HEK293T (cell line): ENCODE measurements at regions not wholly inside any gene's neighbourhood (a gene's known extent, or its start where the extent isn't known, plus 50 kb on each side); places are given as distances from the start of the nearest gene placed in this dataset.
A peak's percentile ranks its signal among the peaks of the same experiment; 100 is the strongest.

Experiments
- CTCF ChIA-PET: fragments of 350-600 bp; formaldehyde crosslinking; extraction: SDS; loops from one replicate; lab custom pipeline; 2021; ENCODE audit warnings: antibody characterized with exemption, inconsistent platforms; lab: Yijun Ruan, JAX
- POLR2A ChIA-PET: fragments of 350-600 bp; formaldehyde crosslinking; extraction: SDS; loops from one replicate; lab custom pipeline; 2020; ENCODE audit warnings: antibody characterized with exemption, inconsistent platforms; lab: Yijun Ruan, JAX
- DNase-seq: peaks from one replicate; pipeline ENCODE4 v3.0.0; 2012; ENCODE audit warnings: mixed read lengths; ENCODE audit errors: extremely low spot score
- ARNT ChIP-seq: fragments of 450-650 bp; IDR thresholded peaks from 2 replicates; pipeline ENCODE4 v1.6.1; 2017; ENCODE audit warnings: mild to moderate bottlenecking
- BHLHE40 ChIP-seq: fragments of 450-650 bp; IDR thresholded peaks from 2 replicates; pipeline ENCODE4 v1.6.1; 2016; ENCODE audit warnings: mild to moderate bottlenecking, moderate library complexity, borderline replicate concordance
- CTBP1 ChIP-seq: fragments of 450-650 bp; IDR thresholded peaks from 2 replicates; pipeline ENCODE4 v1.6.1; 2016; ENCODE audit warnings: borderline replicate concordance
- ELF4 ChIP-seq: fragments of 450-650 bp; IDR thresholded peaks from 2 replicates; pipeline ENCODE4 v1.6.1; 2017; ENCODE audit warnings: antibody characterized with exemption
- FOXA1 ChIP-seq: fragments of 450-650 bp; IDR thresholded peaks from 2 replicates; pipeline ENCODE4 v1.6.1; 2016; ENCODE audit warnings: mild to moderate bottlenecking
- FOXK2 ChIP-seq: fragments of 450-650 bp; IDR thresholded peaks from 2 replicates; pipeline ENCODE4 v1.6.1; 2016; ENCODE audit warnings: mild to moderate bottlenecking
- FOXM1 ChIP-seq: fragments of 450-650 bp; IDR thresholded peaks from 2 replicates; pipeline ENCODE4 v1.6.1; 2017; ENCODE audit warnings: mild to moderate bottlenecking, borderline replicate concordance
- HDGF ChIP-seq: fragments of 450-650 bp; IDR thresholded peaks from 2 replicates; pipeline ENCODE4 v1.6.1; 2017; ENCODE audit warnings: antibody characterized with exemption, borderline replicate concordance
- L3MBTL2 ChIP-seq: fragments of 450-650 bp; conservative IDR thresholded peaks from 2 replicates; pipeline ENCODE4 v1.6.1; 2016; ENCODE audit warnings: mild to moderate bottlenecking
- LEF1 ChIP-seq: fragments of 450-650 bp; IDR thresholded peaks from 2 replicates; pipeline ENCODE4 v1.6.1; 2017; ENCODE audit warnings: mild to moderate bottlenecking, borderline replicate concordance
- NFRKB ChIP-seq: fragments of 450-650 bp; IDR thresholded peaks from 2 replicates; pipeline ENCODE4 v1.6.1; 2016; ENCODE audit warnings: mild to moderate bottlenecking, moderate library complexity
- SP1 ChIP-seq: fragments of 450-650 bp; IDR thresholded peaks from 2 replicates; pipeline ENCODE4 v1.6.1; 2017
- SUZ12 ChIP-seq: fragments of 450-650 bp; IDR thresholded peaks from 2 replicates; pipeline ENCODE4 v1.6.1; 2016; ENCODE audit warnings: mild to moderate bottlenecking
- TARDBP ChIP-seq: fragments of 450-650 bp; IDR thresholded peaks from 2 replicates; pipeline ENCODE4 v1.6.1; 2016
- ZNF384 ChIP-seq: fragments of 450-650 bp; IDR thresholded peaks from 2 replicates; pipeline ENCODE4 v1.6.1; 2016
- TF ChIP-seq, protein P1 (sequence below): fragments of 450-650 bp; IDR thresholded peaks from 2 replicates; pipeline ENCODE4 v1.6.1; 2016

DNA sequence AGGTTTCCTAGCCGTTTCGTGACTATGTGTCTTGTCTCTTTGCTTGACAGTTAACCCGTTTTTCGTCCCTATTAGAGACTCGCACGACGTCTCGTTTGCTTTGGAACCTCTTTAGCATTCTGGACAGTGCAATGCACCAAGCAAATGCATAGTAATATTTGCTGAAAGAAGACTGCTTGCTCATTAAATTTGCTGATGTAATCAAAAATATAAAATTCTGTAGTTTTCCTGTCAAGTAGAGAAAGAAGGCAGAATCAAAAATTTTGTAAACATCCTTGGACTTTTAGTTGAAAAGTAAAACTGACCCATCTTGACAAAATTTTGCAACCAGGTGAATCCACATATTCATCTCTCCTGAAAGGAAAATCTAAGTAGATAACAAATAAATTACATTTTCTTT, 106.9 kb upstream of the RAPGEF2 start:
- no peak for TF ChIP-seq FOXA1
- TF ChIP-seq BHLHE40: no peak
- no peak for TF ChIP-seq LEF1
- no peak for TF ChIP-seq NFRKB
- no peak for TF ChIP-seq FOXM1
- no peak for TF ChIP-seq CTBP1
- TF ChIP-seq, protein P1, sequence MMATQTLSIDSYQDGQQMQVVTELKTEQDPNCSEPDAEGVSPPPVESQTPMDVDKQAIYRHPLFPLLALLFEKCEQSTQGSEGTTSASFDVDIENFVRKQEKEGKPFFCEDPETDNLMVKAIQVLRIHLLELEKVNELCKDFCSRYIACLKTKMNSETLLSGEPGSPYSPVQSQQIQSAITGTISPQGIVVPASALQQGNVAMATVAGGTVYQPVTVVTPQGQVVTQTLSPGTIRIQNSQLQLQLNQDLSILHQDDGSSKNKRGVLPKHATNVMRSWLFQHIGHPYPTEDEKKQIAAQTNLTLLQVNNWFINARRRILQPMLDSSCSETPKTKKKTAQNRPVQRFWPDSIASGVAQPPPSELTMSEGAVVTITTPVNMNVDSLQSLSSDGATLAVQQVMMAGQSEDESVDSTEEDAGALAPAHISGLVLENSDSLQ: no peak
- TF ChIP-seq TARDBP: no peak
- no peak for TF ChIP-seq ZNF384
- no peak for TF ChIP-seq SUZ12
- no peak for TF ChIP-seq ELF4
- no peak for TF ChIP-seq ARNT
- no peak for TF ChIP-seq HDGF
- no peak for TF ChIP-seq FOXK2
- no peak for TF ChIP-seq SP1
- no peak for TF ChIP-seq L3MBTL2
- ChIA-PET POLR2A (no interaction called here), CTCF (no interaction called here)
- no peak for DNase-seq

DNA sequence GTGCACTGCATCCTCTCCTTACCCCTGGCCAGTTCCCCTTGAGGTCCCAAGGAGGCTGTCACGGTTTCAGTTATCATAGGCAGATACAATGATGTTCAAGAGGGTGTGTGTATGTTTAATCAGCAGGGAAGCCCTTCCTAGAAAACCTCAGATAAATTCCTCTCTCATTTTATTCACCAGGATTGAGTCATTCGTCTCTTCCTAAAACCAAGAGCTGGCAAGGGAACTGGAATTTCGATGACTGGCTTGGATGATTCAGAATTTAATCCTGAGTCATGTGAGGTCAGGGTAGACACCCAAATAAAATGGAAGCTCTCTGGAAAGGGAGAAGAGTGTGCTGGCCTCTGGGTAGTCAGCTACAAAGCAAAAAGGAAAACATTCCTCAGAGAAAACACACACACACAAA, 106.2 kb upstream of the RAPGEF2 start:
- POLR2A ChIA-PET: interaction anchor here (1.2 kb wide), 1 partner anchor 108 kb away, joined by 4 read pairs; no protein-coding TSS in a partner anchor
- DNase-seq: no peak

DNA sequence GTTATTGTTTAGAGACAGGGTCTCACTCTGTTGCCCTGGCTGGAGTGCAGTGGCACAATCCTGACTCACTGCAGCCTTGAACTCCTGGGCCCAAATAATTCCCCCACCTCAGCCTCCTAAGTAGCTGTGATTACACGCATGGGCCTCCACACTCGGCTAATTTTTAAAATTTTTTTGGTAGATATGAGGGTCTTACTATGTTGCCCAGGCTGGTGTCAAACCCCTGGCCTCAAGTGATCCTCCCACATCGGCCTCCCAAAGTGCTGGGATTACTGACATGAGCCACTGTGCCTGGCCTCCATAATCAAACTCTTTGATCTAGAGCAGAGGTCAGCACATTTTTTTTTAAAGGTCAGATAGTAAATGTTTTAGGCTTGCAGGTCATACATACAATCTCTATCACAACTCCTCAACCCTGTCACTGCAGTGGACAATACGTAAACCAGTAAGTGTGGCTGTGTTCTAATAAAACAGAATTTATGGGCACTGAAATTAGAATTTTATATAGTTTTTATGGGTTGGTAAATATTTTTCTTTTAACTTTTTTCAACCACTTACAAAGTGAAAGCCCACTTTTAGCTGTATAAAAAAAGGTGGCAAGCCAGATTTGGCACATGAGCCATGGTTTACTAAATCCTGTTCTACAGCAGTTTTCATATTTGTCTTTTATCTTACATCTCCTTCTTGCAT, 105.1 kb upstream of the RAPGEF2 start:
- ChIA-PET POLR2A (interaction anchor here (1.0 to 1.2 kb wide), 2 partner anchors 9 to 107 kb away, joined by 4 to 5 read pairs; no protein-coding TSS in a partner anchor), CTCF (interaction anchor here (0.9 to 1.2 kb wide), 2 partner anchors 95 to 140 kb away, joined by 3 read pairs; no protein-coding TSS in a partner anchor)
- no peak for TF ChIP-seq ELF4
- TF ChIP-seq LEF1: no peak
- TF ChIP-seq FOXA1: peak; percentile 35; the same call in 1 of the 2 replicates
- TF ChIP-seq, protein P1: peak; percentile 65
- peak; percentile 62 for TF ChIP-seq ZNF384

More for the DNA sequence above, 106.2 kb upstream of the RAPGEF2 start:
- TF ChIP-seq BHLHE40: no peak
- no peak for TF ChIP-seq SP1
- no peak for TF ChIP-seq LEF1
- no peak for TF ChIP-seq ARNT
- TF ChIP-seq, protein P1: no peak
- no peak for TF ChIP-seq FOXA1
- no peak for TF ChIP-seq FOXM1
- TF ChIP-seq L3MBTL2: no peak
- TF ChIP-seq ELF4: no peak
- no peak for TF ChIP-seq NFRKB
- TF ChIP-seq FOXK2: no peak
- no peak for TF ChIP-seq HDGF
- no peak for TF ChIP-seq CTBP1
- no peak for TF ChIP-seq SUZ12
- TF ChIP-seq TARDBP: no peak
- no peak for TF ChIP-seq ZNF384
- CTCF ChIA-PET: interaction anchor here (0.6 to 1.2 kb wide), 2 partner anchors 94 to 169 kb away, joined by 3 to 12 read pairs; no protein-coding TSS in a partner anchor

DNA sequence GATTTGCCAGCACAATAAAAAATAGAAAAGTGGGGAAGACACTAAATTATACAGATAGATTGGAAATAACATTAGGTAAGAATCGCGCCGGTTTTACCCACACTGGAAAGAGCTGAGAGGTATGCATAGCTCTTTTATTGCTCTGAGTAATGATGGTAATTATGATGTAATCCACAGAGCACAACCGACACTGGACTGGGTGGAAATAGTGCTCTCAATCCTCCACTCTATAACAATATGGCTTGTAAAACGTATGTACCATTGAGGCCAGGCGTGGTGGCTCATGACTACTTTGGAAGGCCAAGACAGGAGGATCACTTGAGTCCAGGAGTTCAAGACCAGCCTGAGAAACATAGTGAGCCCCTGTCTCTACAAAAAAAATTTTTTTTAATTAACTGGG, 104.3 kb upstream of the RAPGEF2 start:
- CTCF ChIA-PET: interaction anchor here (0.9 kb wide), 1 partner anchor 140 kb away, joined by 3 read pairs; no protein-coding TSS in a partner anchor
- TF ChIP-seq, protein P1: peak; percentile 33; the same call in 1 of the 2 replicates
- TF ChIP-seq TARDBP: no peak
- DNase-seq: peak; percentile 54
- POLR2A ChIA-PET: interaction anchor here (1.0 kb wide), 1 partner anchor 8 kb away, joined by 5 read pairs; no protein-coding TSS in a partner anchor

More for the DNA sequence above, 105.1 kb upstream of the RAPGEF2 start:
- no peak for DNase-seq

DNA sequence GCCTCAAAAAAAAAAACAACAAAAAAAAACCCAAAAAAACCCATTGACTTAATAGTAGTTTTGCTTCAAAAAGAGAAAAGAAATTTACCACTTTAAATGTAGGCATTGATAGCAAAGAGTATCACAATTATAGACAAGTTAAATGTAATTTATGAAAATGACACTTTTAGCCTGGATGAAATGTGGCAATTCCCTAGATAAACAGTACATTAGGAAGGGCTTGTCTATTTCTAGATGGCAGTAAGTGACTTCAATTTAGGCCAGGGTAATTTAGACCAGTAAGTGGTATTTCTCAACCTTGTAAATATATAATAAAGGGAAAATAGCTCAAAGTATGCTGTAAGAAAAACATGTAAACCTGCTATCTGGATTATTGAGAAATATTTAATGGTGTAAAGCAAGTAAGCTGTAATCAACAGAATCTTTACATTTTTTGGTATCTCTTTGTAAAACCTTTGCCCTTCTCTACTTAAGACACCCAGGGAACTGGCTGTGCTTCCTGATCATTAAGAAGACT, 103.7 kb upstream of the RAPGEF2 start:
- TF ChIP-seq FOXK2 (no peak), ZNF384 (0 out of 2 replicates have a peak, but pooled peaks have one; percentile 12), L3MBTL2 (no peak)
- ChIA-PET CTCF (interaction anchor here (0.6 kb wide), 1 partner anchor 205 kb away, joined by 3 read pairs; no protein-coding TSS in a partner anchor), POLR2A (interaction anchor here (1.0 kb wide), 1 partner anchor 7 kb away, joined by 5 read pairs; no protein-coding TSS in a partner anchor)
- DNase-seq: no peak

DNA sequence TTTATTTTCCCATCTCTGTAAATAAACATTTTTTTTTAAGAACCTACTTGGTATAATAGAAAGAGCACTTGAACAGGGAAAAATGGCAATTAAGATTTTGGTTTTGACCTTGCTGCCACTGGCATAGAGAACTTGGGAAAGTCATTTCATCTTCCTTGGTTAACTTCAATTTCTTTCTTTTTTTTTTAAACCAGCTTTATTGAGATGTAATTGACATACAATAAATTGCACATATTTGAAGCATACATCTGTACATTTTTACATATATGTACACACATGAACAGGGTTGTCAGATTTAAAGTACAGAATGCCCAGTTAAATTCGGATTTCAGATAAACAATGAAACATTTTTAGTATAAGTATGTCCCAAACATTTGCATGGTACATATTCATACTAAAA, 103.0 kb upstream of the RAPGEF2 start:
- POLR2A ChIA-PET: no interaction called here
- peak; percentile 81 for TF ChIP-seq ZNF384
- TF ChIP-seq FOXA1: no peak
- no peak for TF ChIP-seq ARNT
- no peak for DNase-seq
- CTCF ChIA-PET: no interaction called here
